AG09309 (cell line): ENCODE measurements at regions not wholly inside any gene's neighbourhood (a gene's known extent, or its start where the extent isn't known, plus 50 kb on each side); places are given as distances from the start of the nearest gene placed in this dataset.

ENCODE experiments used
- DNase-seq: peaks from one replicate; pipeline ENCODE4 v3.0.0-alpha.2; 2010; ENCODE audit warnings: low read depth
- H3K4me3 ChIP-seq: 2 replicates; pipeline ENCODE4 v1.5.1; 2011; ENCODE audit warnings: mild to moderate bottlenecking, low read depth, low read length, moderate library complexity; ENCODE audit not compliant: control insufficient read depth
- TF ChIP-seq, protein P1 (sequence below): IDR thresholded peaks from 2 replicates; pipeline ENCODE4 v1.5.1; 2011; ENCODE audit warnings: mild to moderate bottlenecking, low read depth, low read length, inconsistent platforms; ENCODE audit not compliant: insufficient read depth, control insufficient read depth; ENCODE audit errors: missing control alignments

DNA sequence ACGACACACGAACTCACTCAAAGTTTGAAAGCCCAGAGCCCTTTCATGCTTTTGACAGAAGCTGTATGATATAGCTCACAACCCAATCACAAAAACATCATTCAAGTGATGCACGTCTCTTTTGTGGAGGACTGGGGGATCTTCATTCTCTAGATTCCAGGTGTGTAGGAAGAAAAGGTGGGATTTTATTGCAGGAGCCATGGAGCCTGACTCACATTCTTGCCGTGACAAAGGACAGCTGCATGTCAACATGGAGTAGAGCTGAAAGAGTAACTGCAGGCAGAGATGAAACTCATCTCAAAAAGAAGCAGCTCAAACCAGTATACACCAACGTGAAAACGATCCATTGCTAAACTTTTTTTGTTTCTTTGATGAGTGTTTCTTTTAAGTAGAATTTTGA is 50.9 kb upstream of the PDE1A start:
- DNase-seq = no peak
- H3K4me3 ChIP-seq = no peak overlapping the region
- TF ChIP-seq, protein P1, sequence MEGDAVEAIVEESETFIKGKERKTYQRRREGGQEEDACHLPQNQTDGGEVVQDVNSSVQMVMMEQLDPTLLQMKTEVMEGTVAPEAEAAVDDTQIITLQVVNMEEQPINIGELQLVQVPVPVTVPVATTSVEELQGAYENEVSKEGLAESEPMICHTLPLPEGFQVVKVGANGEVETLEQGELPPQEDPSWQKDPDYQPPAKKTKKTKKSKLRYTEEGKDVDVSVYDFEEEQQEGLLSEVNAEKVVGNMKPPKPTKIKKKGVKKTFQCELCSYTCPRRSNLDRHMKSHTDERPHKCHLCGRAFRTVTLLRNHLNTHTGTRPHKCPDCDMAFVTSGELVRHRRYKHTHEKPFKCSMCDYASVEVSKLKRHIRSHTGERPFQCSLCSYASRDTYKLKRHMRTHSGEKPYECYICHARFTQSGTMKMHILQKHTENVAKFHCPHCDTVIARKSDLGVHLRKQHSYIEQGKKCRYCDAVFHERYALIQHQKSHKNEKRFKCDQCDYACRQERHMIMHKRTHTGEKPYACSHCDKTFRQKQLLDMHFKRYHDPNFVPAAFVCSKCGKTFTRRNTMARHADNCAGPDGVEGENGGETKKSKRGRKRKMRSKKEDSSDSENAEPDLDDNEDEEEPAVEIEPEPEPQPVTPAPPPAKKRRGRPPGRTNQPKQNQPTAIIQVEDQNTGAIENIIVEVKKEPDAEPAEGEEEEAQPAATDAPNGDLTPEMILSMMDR = no peak

DNA sequence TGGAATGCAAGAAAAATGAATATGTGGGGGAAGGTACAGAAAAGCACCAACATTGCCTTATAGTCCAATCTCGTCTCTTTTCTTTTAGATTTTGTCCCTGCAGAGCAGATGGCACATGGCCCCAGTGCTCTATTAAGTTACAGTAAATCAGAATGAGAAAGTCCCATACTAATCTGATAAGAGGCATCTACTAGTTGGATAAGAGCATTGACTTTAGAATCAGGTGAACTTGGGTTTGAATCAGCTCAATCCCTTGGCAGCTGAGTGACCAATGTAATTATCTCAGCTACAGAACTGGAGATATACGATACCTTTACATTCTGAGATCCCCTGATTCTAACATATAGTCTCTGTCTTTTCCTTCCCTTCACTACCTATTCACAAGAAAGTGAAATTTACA is 54.8 kb upstream of the PDE1A start:
- no peak for DNase-seq
- H3K4me3 ChIP-seq = no peak overlapping the region
- TF ChIP-seq, protein P1 = no peak

DNA sequence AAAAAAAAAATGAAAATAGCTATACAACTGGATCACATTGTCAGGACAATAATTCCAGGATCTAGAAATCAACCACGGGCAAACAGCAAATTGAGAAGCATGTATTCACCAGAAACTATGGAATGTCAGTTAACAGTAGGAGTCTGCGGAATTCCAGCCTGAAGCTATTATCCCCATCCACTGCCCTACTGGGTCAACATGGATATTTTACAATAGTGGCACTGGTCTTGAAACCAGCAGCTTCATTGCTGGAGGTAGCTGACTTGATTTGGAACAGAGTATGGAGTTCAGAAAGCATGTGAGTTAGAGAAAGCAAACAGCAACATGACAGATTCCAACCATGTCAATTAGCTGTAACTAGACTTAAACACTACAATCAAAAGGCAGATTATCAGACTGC is 55.7 kb upstream of the PDE1A start:
- no peak overlapping the region for H3K4me3 ChIP-seq
- TF ChIP-seq, protein P1 = no peak
- DNase-seq = no peak

DNA sequence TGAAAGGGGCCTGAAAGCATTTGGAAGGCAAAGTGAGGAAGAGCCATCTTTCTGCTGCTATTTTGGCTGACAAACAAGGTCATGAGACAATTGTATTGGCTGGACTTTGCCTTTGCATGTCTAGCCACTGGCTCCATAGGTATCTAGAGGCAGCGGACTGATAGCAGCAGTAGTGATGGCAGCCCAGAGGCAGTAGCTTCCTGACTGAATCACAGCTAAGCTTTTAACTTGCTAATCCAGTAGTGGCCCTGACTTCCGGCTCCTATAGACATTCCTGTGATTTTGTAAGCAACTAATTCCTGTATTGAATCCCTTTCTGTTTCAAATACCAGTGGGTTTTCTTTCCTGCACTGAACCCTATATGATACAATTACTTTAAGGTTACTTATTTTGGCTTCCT is 69.8 kb upstream of the PDE1A start:
- TF ChIP-seq, protein P1 = no peak
- DNase-seq = no peak
- no peak overlapping the region for H3K4me3 ChIP-seq

DNA sequence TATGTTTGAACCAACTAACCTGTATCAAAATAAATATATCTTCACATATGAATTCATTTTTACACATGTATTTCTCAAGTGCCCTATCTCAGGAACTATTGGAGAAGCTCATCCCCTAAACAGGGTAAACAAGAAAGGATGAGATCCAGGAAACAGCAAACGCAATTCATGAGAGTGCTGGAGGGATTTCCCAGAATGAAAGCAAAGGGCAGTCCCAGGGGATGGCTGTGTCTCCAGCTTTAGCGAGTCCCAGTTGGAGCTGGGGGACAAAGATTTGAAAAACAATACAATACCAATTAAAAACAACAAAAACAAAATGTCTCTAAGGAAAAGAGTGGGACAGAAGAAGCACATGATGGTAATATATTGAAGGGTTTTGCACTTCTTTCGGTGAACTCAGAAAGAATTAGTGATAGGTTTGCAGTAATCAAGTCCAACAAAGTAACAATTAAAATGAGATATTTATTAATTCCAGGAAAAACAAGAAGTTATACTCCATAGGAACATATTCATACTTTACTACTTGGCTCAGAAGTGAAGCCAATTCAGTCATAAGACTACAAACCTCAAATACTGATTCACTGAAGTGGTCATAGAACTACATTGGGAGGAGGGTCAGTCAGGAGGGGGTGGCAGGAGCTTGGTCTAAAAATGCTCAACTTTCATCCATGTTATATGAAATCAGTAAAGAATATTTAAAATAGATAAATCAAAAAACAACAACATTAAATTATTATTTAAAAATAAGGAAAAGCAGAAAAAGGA is 73.1 kb upstream of the PDE1A start:
- H3K4me3 ChIP-seq = no peak overlapping the region
- TF ChIP-seq, protein P1 = no peak
- no peak for DNase-seq

DNA sequence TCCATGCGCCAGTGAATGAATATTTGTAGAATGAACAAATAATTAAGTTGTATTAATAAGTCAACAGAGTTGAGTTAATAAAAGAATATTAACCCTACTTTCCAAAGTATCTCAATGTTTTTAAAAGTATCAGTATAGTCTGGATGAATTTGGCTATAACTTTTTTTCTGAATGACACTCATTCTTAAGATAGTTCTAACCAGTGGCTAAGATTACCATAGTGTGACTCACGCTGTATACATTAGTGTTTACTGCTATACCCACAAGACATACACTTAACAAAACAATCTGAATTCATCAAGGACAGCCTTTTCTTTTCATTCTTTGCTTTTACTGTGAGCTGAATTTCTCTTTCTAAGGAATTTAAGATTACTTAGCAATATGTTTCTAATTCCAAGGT is 77.0 kb upstream of the PDE1A start:
- TF ChIP-seq, protein P1 = no peak

DNA sequence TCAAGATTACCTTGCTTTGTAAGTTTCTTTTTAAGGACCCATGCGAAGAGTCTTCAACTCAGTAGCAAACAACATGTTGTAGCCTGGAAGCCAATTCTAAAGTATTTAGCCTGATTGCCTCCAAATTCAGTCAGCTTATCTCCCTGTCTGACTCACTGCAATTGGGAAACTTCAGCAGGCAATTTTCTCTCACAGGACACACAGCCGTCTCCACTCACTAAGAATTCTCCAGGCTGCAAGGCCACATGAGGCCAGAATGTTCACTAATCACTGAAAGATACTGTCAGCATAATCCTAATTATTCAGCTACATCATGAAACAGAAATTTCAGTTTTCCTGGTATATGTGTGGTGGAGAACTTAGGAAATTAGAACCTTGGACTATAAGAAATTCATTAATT is 78.1 kb upstream of the PDE1A start:
- TF ChIP-seq, protein P1 = no peak
- no peak overlapping the region for H3K4me3 ChIP-seq
- DNase-seq = peak; percentile 59

More for the DNA sequence above, 77.0 kb upstream of the PDE1A start:
- peak; percentile 20 for DNase-seq
- H3K4me3 ChIP-seq = no peak overlapping the region
